Choroid plexus epithelial cell (primary cell): ENCODE measurements at regions not wholly inside any gene's neighbourhood (a gene's known extent, or its start where the extent isn't known, plus 50 kb on each side); places are given as distances from the start of the nearest gene placed in this dataset.

Experiments used
- DNase-seq: peaks from one replicate; pipeline ENCODE4 v3.0.0-alpha.2; 2010; ENCODE audit warnings: low read depth
- H3K4me3 ChIP-seq: 2 replicates; pipeline ENCODE4 v1.5.1; 2011; ENCODE audit warnings: low read depth, mild to moderate bottlenecking, control low read depth, low read length, moderate library complexity
- CTCF ChIP-seq: conservative IDR thresholded peaks from 2 replicates; pipeline ENCODE4 v1.5.1; 2011; ENCODE audit warnings: low read depth, mild to moderate bottlenecking, control low read depth, inconsistent platforms, low read length, moderate library complexity

DNA sequence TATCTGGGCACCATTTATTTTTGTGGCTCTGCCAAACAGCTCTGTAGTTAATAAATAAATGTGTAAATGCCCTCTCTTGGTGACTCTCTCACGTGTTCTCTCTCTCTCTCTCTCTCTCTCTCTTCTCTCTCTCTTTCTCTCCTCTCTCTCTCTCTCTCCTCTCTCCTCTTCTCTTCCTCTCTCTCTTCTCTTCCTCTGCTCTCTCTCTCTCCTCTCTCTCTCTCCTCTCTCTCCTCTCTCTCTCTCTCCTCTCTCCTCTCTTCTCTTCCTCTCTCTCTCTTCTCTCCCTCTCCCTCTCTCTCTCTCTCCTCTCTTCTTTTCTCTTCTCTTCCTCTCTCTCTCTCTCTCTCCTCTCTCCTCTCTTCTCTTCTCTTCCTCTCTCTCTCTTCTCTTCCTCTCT is 145.8 kb upstream of the TMEM72 start:
- no peak overlapping the region for H3K4me3 ChIP-seq
- DNase-seq: no peak
- TF ChIP-seq CTCF: no peak

GRCh38 chr10:44766631-44767030 is 144.5 kb upstream of the TMEM72 start:
- no peak for TF ChIP-seq CTCF
- no peak for DNase-seq

DNA sequence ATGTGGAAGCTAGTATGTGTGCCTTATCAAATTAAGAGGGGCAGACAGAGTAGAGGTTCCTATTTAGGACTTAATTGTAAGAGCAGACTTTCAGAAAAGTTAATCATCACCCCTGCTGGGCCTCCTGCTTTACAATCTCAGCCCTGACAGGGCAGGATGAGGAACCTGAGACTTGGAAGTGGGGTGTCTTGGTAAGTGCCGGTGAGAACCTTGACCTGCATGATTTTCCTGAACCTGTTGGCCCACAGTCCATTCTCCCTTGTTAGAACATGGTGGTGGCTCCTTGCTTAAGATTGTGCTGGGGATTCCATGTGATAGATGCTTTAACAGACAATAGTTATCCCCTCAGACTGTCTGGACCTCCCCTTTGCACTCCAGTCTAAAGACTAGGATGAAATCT is 141.7 kb upstream of the TMEM72 start:
- TF ChIP-seq CTCF: no peak
- no peak overlapping the region for H3K4me3 ChIP-seq
- no peak for DNase-seq

More at GRCh38 chr10:44766631-44767030, 144.5 kb upstream of the TMEM72 start:
- H3K4me3 ChIP-seq: no peak overlapping the region

DNA sequence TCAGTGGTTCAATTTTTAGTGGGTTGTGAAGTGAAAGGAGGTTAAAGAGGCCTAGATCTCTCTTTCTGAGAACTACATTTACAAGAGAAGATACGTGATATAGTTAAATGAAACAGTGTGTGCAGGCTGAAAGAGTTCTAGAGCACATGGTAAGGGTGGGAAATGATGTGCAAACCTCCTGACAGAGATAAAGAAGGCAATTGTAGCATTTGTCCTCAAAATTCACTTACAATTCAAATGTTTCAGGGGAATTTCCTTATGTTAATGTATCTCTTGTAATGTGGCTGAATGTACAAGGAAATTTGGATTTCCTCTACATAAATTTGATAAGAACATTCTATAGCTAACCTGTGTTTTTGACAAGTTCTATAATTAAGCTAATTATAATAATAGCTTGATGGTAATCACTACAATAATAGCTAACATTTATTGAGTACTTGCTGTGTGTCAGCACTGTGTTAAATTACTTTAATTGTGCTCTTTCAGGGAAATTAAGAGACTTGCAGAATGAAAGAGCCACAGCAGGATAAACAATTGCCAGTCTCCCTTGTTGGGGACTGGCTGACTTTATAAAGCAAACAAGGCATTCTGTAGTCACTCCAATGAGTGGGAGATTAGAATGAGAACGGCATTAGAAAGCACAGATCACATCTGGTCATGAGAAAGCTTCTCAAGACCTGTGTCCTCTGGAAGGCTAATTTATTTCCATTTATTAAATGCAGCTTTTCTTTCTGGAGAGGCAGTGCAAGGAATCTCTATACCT is 139.7 kb upstream of the TMEM72 start:
- TF ChIP-seq CTCF: no peak
- DNase-seq: no peak
- H3K4me3 ChIP-seq: no peak overlapping the region

DNA sequence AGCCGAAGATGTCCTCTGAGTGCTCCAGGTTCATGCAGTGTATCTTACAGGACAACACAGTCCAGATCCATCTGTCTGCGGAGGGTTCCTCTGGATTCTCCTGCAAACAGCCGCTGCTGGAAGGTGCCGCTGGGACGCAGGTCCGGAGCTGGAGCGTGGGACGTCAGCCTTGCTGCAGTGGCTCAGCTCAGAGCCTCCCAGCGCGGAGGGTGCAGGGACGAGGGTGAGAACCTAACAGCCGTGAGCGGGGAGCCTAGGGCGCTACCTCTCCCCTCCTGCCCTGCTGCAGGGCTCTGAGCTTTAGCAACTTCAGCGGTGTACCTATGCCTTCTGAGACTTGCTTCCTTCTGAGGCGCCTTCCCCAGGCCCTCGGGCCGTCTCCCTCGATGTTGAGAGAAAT is 137.6 kb upstream of the TMEM72 start:
- TF ChIP-seq CTCF: no peak
- DNase-seq: no peak

DNA sequence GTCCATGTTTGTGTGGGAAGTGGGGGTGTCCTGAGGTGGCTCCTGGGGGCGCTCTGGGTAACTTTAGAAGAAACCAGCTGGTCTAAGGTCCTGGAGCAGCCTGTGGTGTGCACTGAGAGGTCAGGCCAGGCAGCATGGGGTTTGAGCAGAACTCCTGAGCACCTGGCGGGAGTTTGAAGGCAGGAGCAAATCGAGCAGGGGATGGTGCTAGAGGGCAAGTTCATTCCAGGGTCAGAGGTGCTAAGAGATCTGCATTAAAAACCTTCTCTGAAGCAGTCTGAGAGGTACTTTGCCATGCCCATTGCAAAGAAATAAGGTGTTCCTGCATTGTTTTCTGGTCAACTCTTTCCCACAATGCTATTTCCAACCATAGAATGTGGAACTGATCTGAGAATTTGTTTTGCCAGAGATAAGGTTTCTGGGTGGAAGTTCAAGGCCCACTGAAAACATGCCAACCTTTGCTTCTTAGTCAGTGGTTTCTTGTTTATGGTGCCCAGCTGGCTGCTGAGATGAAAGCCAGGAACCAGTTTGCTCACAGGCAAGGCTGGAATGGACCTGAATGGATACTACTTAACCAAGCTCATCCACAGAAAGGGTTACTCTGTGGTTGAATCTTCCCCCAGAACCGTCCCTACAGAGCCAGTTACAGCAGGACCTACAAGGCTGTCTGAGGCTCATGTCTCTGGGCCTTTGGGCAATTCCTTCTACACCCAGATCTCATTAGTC is 136.3 kb upstream of the TMEM72 start:
- DNase-seq: peak; percentile 24
- no peak for TF ChIP-seq CTCF

More for the DNA sequence above, 137.6 kb upstream of the TMEM72 start:
- H3K4me3 ChIP-seq: no peak overlapping the region

DNA sequence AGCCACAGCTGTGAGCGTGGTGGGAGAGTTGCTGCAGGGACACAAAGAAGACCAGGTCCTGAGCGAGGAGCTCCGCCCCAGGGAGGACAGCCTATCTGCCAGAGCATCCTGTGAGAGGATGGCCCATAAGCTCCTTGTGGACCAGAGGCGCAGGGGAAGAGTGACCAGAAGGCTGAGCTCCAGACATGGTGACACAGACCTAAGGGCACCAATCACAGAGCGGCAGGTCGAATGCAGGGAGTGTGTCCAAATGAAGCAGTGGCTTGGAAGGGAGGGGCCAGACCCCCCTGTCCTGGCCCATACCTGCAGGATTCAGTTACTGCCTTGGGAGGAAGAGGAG is 135.8 kb upstream of the TMEM72 start:
- no peak overlapping the region for H3K4me3 ChIP-seq
- TF ChIP-seq CTCF: no peak
- no peak for DNase-seq

More for the DNA sequence above, 136.3 kb upstream of the TMEM72 start:
- H3K4me3 ChIP-seq: no peak overlapping the region
